ENCODE measurements at regions not wholly inside any gene's neighbourhood (a gene's known extent, or its start where the extent isn't known, plus 50 kb on each side); places are given as distances from the start of the nearest gene placed in this dataset.

DNA sequence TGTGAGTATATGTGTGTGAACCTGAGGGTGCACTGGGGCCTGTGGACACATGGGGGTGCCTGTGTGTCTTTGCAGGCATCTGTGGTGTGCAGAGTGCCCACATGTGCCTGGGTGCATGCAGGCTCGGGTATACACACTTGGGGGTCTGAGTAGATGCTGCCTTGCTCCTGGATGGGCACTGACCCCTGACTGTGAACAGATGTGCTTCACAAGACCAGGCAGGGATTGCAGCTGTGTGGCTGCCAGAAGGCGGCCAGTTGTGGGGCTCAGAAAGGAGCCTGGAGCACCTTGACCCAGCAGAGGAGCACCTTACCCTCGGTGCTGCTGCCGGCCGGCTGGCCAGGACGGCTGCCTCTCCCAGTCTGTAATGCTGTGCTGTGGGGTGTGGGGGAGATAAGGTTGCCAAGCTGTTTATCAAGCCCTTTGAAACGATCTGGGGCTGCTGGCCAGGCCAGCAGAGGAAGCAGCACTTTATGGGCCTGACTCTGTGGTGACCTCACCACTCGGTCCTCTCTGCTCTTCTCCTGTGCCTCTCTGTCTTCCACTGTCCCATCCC lies 55.5 kb upstream of the MRPS22 start (continued):
- TF ChIP-seq SRSF7 (optimal IDR thresholded peaks at IDR 0.05; ENCODE audit: low read depth, low read length) = no peak
- TF ChIP-seq MCM7 (IDR thresholded peaks at IDR 0.05) = no peak
- no peak for TF ChIP-seq OTX1 (CRISPR knock-in tag; IDR thresholded peaks at IDR 0.05)
- TF ChIP-seq ZC3H4 (CRISPR knock-in tag; IDR thresholded peaks at IDR 0.05; ENCODE audit: borderline replicate concordance) = no peak
- peak; percentile 88 for TF ChIP-seq NCOR1 (IDR thresholded peaks at IDR 0.05)
- TF ChIP-seq MIER1 (IDR thresholded peaks at IDR 0.05; ENCODE audit: low read depth) = no peak
- TF ChIP-seq, protein P1, sequence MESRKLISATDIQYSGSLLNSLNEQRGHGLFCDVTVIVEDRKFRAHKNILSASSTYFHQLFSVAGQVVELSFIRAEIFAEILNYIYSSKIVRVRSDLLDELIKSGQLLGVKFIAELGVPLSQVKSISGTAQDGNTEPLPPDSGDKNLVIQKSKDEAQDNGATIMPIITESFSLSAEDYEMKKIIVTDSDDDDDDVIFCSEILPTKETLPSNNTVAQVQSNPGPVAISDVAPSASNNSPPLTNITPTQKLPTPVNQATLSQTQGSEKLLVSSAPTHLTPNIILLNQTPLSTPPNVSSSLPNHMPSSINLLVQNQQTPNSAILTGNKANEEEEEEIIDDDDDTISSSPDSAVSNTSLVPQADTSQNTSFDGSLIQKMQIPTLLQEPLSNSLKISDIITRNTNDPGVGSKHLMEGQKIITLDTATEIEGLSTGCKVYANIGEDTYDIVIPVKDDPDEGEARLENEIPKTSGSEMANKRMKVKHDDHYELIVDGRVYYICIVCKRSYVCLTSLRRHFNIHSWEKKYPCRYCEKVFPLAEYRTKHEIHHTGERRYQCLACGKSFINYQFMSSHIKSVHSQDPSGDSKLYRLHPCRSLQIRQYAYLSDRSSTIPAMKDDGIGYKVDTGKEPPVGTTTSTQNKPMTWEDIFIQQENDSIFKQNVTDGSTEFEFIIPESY (CRISPR knock-in tag; IDR thresholded peaks at IDR 0.05) = no peak
- TF ChIP-seq, protein P2, sequence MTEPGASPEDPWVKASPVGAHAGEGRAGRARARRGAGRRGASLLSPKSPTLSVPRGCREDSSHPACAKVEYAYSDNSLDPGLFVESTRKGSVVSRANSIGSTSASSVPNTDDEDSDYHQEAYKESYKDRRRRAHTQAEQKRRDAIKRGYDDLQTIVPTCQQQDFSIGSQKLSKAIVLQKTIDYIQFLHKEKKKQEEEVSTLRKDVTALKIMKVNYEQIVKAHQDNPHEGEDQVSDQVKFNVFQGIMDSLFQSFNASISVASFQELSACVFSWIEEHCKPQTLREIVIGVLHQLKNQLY (CRISPR knock-in tag; conservative IDR thresholded peaks at IDR 0.05) = 0 out of 4 replicates have a peak, but pooled peaks of 1 of the 2 experiments have one; percentile 21
- TF ChIP-seq, protein P3, sequence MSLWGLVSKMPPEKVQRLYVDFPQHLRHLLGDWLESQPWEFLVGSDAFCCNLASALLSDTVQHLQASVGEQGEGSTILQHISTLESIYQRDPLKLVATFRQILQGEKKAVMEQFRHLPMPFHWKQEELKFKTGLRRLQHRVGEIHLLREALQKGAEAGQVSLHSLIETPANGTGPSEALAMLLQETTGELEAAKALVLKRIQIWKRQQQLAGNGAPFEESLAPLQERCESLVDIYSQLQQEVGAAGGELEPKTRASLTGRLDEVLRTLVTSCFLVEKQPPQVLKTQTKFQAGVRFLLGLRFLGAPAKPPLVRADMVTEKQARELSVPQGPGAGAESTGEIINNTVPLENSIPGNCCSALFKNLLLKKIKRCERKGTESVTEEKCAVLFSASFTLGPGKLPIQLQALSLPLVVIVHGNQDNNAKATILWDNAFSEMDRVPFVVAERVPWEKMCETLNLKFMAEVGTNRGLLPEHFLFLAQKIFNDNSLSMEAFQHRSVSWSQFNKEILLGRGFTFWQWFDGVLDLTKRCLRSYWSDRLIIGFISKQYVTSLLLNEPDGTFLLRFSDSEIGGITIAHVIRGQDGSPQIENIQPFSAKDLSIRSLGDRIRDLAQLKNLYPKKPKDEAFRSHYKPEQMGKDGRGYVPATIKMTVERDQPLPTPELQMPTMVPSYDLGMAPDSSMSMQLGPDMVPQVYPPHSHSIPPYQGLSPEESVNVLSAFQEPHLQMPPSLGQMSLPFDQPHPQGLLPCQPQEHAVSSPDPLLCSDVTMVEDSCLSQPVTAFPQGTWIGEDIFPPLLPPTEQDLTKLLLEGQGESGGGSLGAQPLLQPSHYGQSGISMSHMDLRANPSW (CRISPR knock-in tag; IDR thresholded peaks at IDR 0.05) = no peak
- TF ChIP-seq, protein P4, sequence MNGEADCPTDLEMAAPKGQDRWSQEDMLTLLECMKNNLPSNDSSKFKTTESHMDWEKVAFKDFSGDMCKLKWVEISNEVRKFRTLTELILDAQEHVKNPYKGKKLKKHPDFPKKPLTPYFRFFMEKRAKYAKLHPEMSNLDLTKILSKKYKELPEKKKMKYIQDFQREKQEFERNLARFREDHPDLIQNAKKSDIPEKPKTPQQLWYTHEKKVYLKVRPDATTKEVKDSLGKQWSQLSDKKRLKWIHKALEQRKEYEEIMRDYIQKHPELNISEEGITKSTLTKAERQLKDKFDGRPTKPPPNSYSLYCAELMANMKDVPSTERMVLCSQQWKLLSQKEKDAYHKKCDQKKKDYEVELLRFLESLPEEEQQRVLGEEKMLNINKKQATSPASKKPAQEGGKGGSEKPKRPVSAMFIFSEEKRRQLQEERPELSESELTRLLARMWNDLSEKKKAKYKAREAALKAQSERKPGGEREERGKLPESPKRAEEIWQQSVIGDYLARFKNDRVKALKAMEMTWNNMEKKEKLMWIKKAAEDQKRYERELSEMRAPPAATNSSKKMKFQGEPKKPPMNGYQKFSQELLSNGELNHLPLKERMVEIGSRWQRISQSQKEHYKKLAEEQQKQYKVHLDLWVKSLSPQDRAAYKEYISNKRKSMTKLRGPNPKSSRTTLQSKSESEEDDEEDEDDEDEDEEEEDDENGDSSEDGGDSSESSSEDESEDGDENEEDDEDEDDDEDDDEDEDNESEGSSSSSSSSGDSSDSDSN (IDR thresholded peaks at IDR 0.05; ENCODE audit: borderline replicate concordance in 1 of 2, low read depth in 2 of 2, low read length in 2 of 2) = peak in 1 of 2 experiments; percentile 59; a peak in 1 of 4 replicates
- TF ChIP-seq, protein P5, sequence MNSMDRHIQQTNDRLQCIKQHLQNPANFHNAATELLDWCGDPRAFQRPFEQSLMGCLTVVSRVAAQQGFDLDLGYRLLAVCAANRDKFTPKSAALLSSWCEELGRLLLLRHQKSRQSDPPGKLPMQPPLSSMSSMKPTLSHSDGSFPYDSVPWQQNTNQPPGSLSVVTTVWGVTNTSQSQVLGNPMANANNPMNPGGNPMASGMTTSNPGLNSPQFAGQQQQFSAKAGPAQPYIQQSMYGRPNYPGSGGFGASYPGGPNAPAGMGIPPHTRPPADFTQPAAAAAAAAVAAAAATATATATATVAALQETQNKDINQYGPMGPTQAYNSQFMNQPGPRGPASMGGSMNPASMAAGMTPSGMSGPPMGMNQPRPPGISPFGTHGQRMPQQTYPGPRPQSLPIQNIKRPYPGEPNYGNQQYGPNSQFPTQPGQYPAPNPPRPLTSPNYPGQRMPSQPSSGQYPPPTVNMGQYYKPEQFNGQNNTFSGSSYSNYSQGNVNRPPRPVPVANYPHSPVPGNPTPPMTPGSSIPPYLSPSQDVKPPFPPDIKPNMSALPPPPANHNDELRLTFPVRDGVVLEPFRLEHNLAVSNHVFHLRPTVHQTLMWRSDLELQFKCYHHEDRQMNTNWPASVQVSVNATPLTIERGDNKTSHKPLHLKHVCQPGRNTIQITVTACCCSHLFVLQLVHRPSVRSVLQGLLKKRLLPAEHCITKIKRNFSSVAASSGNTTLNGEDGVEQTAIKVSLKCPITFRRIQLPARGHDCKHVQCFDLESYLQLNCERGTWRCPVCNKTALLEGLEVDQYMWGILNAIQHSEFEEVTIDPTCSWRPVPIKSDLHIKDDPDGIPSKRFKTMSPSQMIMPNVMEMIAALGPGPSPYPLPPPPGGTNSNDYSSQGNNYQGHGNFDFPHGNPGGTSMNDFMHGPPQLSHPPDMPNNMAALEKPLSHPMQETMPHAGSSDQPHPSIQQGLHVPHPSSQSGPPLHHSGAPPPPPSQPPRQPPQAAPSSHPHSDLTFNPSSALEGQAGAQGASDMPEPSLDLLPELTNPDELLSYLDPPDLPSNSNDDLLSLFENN (IDR thresholded peaks at IDR 0.05; ENCODE audit: low read depth in 2 of 2, low read length in 2 of 2) = peak in 1 of 2 experiments; percentile 77; a peak in 1 of 4 replicates
- peak; percentile 5 for TF ChIP-seq HDAC3 (IDR thresholded peaks at IDR 0.05; ENCODE audit: borderline replicate concordance, partially characterized antibody)
- TF ChIP-seq ZNF583 (CRISPR knock-in tag; IDR thresholded peaks at IDR 0.05) = no peak
- TF ChIP-seq MTA3 (IDR thresholded peaks at IDR 0.05; ENCODE audit: borderline replicate concordance) = peak; percentile 63
- peak; percentile 57 for TF ChIP-seq POLR2G (IDR thresholded peaks at IDR 0.05; ENCODE audit: low read depth, low read length)
